ENCODE measurements at regions not wholly inside any gene's neighbourhood (a gene's known extent, or its start where the extent isn't known, plus 50 kb on each side); places are given as distances from the start of the nearest gene placed in this dataset.

- TF ChIP-seq CTCF (IDR thresholded peaks at IDR 0.05) (no peak), POLR2A (IDR thresholded peaks at IDR 0.05) (no peak)
Measured at GRCh38 chr18:60739212-60739611, 366.6 kb upstream of the MC4R start.
